OCI-LY1 (cell line): ENCODE measurements at regions not wholly inside any gene's neighbourhood (a gene's known extent, or its start where the extent isn't known, plus 50 kb on each side); places are given as distances from the start of the nearest gene placed in this dataset.

ENCODE experiments used
- H2AFZ ChIP-seq: fragments of 200-600 bp; sonication (generic), shearing (Covaris generic); 2 replicates; pipeline ENCODE4 v1.6.0; 2014; ENCODE audit warnings: antibody characterized with exemption, mild to moderate bottlenecking, low read length
- H3F3A ChIP-seq: fragments of 200-600 bp; sonication (generic), shearing (Covaris generic); 2 replicates; pipeline ENCODE4 v1.6.0; 2014; ENCODE audit warnings: mild to moderate bottlenecking, antibody characterized with exemption, low read length, moderate library complexity; ENCODE audit not compliant: insufficient read depth
- H3K27ac ChIP-seq: fragments of 200-600 bp; sonication (generic); 2 replicates; pipeline ENCODE4 v1.5.1; 2014; ENCODE audit warnings: low read length, mixed run types, mild to moderate bottlenecking, low read depth; ENCODE audit not compliant: poor library complexity, severe bottlenecking
- H3K27me3 ChIP-seq: fragments of 200-600 bp; sonication (generic); 2 replicates; pipeline ENCODE4 v1.6.0; 2014; ENCODE audit warnings: antibody characterized with exemption, mild to moderate bottlenecking, low read length, moderate library complexity; ENCODE audit not compliant: insufficient read depth
- H3K36me3 ChIP-seq: fragments of 200-600 bp; sonication (generic); 2 replicates; pipeline ENCODE4 v1.6.1; 2014; ENCODE audit warnings: mild to moderate bottlenecking, antibody characterized with exemption, low read length, moderate library complexity, mixed read lengths; ENCODE audit not compliant: insufficient read depth
- H3K4me1 ChIP-seq: fragments of 200-600 bp; sonication (generic); 2 replicates; pipeline ENCODE4 v1.5.1; 2014; ENCODE audit warnings: mild to moderate bottlenecking, low read length, moderate library complexity; ENCODE audit not compliant: insufficient read depth, severe bottlenecking
- H3K4me2 ChIP-seq: fragments of 200-600 bp; sonication (generic), shearing (Covaris generic); 2 replicates; pipeline ENCODE4 v1.6.1; 2014; ENCODE audit warnings: low read length
- H3K4me3 ChIP-seq: fragments of 200-600 bp; sonication (generic); 2 replicates; pipeline ENCODE4 v1.5.1; 2014; ENCODE audit warnings: low read length, low read depth, mild to moderate bottlenecking, mixed read lengths; ENCODE audit not compliant: poor library complexity, severe bottlenecking
- H3K79me2 ChIP-seq: fragments of 200-600 bp; shearing (Covaris generic); 2 replicates; pipeline ENCODE4 v1.6.1; 2016; ENCODE audit warnings: mixed run types, low read length, mixed read lengths; ENCODE audit not compliant: insufficient read depth
- H3K9ac ChIP-seq: fragments of 200-600 bp; sonication (generic), shearing (Covaris generic); 2 replicates; pipeline ENCODE4 v1.6.1; 2014; ENCODE audit warnings: mild to moderate bottlenecking, low read length, mixed read lengths
- H3K9me2 ChIP-seq: fragments of 200-600 bp; sonication (generic), shearing (Covaris generic); 2 replicates; pipeline ENCODE4 v1.6.1; 2014; ENCODE audit warnings: low read depth, mild to moderate bottlenecking, low read length, mixed read lengths
- H3K9me3 ChIP-seq: fragments of 200-600 bp; shearing (Covaris generic); 2 replicates; pipeline ENCODE4 v1.6.1; 2014; ENCODE audit warnings: low read length, mixed read lengths
- H4K20me1 ChIP-seq: fragments of 200-600 bp; sonication (generic), shearing (Covaris generic); 2 replicates; pipeline ENCODE4 v1.6.0; 2016; ENCODE audit warnings: mild to moderate bottlenecking, low read length; ENCODE audit not compliant: insufficient read depth
- EZH2 ChIP-seq: fragments of 200-600 bp; sonication (generic), shearing (Covaris generic); IDR thresholded peaks from 2 replicates; pipeline ENCODE4 v1.8.0; 2017; ENCODE audit warnings: borderline replicate concordance, mixed run types, mild to moderate bottlenecking, antibody characterized with exemption, low read length, moderate library complexity, mixed read lengths
- TF ChIP-seq, protein P1 (sequence below): fragments of 200-600 bp; sonication (generic), shearing (Covaris generic); IDR thresholded peaks from 2 replicates; pipeline ENCODE4 v1.5.1; 2017; ENCODE audit warnings: mild to moderate bottlenecking, antibody characterized with exemption, low read length, moderate library complexity, mixed read lengths

DNA sequence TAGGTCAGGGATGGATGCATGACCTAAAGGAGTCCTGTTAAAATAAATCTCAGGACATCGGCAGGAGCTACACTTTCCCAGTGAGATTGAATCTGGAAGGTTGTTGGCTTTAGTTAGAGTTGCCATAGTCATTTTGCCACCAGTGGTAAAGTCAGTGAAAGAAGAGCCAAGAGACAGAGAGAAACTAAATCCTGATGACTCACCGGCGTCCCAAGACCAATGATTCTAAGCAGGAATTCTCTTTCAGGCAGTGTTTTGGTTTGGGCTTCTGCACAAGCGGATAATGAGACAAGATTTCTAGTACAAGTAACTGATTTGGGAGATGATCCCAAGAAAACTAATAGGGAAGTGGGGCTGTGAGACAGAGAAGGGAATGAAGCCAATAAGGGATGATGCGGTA is 88.8 kb upstream of the ETS2 start:
- Histone ChIP-seq H3K36me3 (no peaks in the 10 kb centered on the region), H3K4me3 (no peak overlapping the region), H2AFZ (no peak overlapping the region), H3K27ac (no peak overlapping the region), H3K9ac (no peak overlapping the region), H3K27me3 (no peaks in the 10 kb centered on the region), H3K4me2 (no peak overlapping the region), H3K9me2 (no peaks in the 10 kb centered on the region), H3K4me1 (no peaks in the 10 kb centered on the region), H3K79me2 (no peaks in the 10 kb centered on the region), H3F3A (no peaks in the 10 kb centered on the region), H4K20me1 (no peaks in the 10 kb centered on the region), H3K9me3 (no peaks in the 10 kb centered on the region)
- TF ChIP-seq EZH2, result no peak
- TF ChIP-seq, protein P1, sequence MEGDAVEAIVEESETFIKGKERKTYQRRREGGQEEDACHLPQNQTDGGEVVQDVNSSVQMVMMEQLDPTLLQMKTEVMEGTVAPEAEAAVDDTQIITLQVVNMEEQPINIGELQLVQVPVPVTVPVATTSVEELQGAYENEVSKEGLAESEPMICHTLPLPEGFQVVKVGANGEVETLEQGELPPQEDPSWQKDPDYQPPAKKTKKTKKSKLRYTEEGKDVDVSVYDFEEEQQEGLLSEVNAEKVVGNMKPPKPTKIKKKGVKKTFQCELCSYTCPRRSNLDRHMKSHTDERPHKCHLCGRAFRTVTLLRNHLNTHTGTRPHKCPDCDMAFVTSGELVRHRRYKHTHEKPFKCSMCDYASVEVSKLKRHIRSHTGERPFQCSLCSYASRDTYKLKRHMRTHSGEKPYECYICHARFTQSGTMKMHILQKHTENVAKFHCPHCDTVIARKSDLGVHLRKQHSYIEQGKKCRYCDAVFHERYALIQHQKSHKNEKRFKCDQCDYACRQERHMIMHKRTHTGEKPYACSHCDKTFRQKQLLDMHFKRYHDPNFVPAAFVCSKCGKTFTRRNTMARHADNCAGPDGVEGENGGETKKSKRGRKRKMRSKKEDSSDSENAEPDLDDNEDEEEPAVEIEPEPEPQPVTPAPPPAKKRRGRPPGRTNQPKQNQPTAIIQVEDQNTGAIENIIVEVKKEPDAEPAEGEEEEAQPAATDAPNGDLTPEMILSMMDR, result no peak

DNA sequence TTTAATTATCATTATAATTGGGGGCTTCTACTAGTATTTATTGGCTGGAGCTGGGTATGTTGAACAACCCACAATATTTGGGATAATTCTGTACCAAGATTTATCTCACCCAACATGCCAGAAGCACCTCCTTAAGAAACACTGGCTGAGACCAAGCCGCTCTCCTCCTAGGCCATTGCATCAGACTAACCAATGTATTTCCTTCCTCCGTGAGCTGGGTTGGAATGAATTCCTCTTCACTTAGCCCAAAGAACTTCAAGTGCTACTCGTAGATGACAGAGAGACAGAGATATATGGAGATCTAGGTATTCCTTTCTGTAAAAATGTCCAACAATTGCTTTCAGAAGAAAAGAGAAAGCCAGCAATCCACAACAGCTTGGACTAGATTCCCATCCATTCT is 87.2 kb upstream of the ETS2 start:
- Histone ChIP-seq H3K27ac (no peak overlapping the region), H3K36me3 (no peaks in the 10 kb centered on the region), H4K20me1 (no peaks in the 10 kb centered on the region), H3K4me3 (no peak overlapping the region), H3K4me1 (no peaks in the 10 kb centered on the region), H3K4me2 (no peak overlapping the region), H3K9ac (no peak overlapping the region), H2AFZ (no peak overlapping the region), H3K27me3 (peaks cover 6% of the 10 kb centered on the region; the same call in 1 of the 2 replicates), H3F3A (no peaks in the 10 kb centered on the region), H3K9me2 (no peaks in the 10 kb centered on the region), H3K79me2 (no peaks in the 10 kb centered on the region), H3K9me3 (no peaks in the 10 kb centered on the region)
- TF ChIP-seq, protein P1, result no peak
- TF ChIP-seq EZH2, result no peak

DNA sequence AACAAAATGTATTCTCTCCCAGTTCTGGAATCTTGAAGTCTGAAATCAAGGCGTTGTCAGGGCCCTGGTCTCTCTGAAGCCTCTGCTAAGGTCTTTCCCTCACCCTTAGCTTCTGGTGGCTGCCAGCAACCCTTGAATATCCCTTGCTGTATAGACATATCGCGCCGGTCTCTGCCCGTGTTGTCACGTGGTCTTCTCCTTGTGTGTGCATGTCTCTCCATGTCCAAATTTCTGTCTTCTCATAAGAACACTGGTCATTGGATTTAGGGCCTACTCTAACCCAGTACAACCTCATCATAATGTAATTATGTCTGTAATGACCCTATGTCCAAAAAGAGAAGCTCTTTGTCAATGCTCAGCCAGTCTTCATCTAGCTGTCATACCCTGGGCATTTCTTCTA is 85.7 kb upstream of the ETS2 start:
- H3K36me3 ChIP-seq, result no peaks in the 10 kb centered on the region; the same call in 1 of the 2 replicates
- no peak overlapping the region for H3K4me3 ChIP-seq
- no peak overlapping the region for H3K27ac ChIP-seq
- H2AFZ ChIP-seq, result no peak overlapping the region
- H3K79me2 ChIP-seq, result no peaks in the 10 kb centered on the region
- H3F3A ChIP-seq, result no peaks in the 10 kb centered on the region
- H3K27me3 ChIP-seq, result peaks cover 6% of the 10 kb centered on the region; the same call in 1 of the 2 replicates
- no peaks in the 10 kb centered on the region for H4K20me1 ChIP-seq
- no peak overlapping the region for H3K4me2 ChIP-seq
- no peaks in the 10 kb centered on the region for H3K9me2 ChIP-seq
- H3K9me3 ChIP-seq, result peaks cover 2% of the 10 kb centered on the region; the same call in 1 of the 2 replicates
- TF ChIP-seq EZH2, result no peak
- TF ChIP-seq, protein P1, result no peak
- H3K9ac ChIP-seq, result no peak overlapping the region
- no peaks in the 10 kb centered on the region for H3K4me1 ChIP-seq
